ENCODE measurements at regions not wholly inside any gene's neighbourhood (a gene's known extent, or its start where the extent isn't known, plus 50 kb on each side); places are given as distances from the start of the nearest gene placed in this dataset.

- DNase-seq (ENCODE audit: low read depth): no peak
- no peak for TF ChIP-seq CTCF (IDR thresholded peaks at IDR 0.05; ENCODE audit: low read depth, low read length, missing control alignments)
- H3K4me3 ChIP-seq (ENCODE audit: low read depth, low read length): no peak overlapping the region
Measured at GRCh38 chr15:53296603-53297002, 462.9 kb downstream of the WDR72 start.

DNA sequence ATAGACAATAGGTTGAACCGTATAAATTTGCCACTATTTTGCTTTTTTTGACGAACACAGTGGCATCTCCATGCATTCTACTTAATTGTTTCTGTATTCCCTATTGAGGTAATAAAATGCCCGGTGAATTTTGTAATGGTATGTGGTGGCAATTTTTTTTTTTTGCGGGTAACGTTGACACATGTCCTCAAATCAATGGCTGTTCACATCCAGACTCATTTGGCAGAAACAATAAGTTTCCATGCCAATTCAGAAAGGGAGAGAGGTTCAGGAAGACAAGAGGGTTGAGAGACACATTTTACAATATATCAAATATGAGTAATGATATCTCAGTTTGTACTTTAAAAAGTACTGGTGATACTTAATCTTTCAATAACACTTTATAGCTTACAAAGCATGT lies 463.9 kb downstream of the WDR72 start:
- DNase-seq (ENCODE audit: low read depth): no peak
- no peak overlapping the region for H3K4me3 ChIP-seq (ENCODE audit: low read depth, low read length)
- TF ChIP-seq CTCF (IDR thresholded peaks at IDR 0.05; ENCODE audit: low read depth, low read length, missing control alignments): no peak

GRCh38 chr15:53288542-53288941 lies 470.9 kb downstream of the WDR72 start:
- no peak for DNase-seq (ENCODE audit: low read depth)
- no peak overlapping the region for H3K4me3 ChIP-seq (ENCODE audit: low read depth, low read length)
- TF ChIP-seq CTCF (IDR thresholded peaks at IDR 0.05; ENCODE audit: low read depth, low read length, missing control alignments): no peak

DNA sequence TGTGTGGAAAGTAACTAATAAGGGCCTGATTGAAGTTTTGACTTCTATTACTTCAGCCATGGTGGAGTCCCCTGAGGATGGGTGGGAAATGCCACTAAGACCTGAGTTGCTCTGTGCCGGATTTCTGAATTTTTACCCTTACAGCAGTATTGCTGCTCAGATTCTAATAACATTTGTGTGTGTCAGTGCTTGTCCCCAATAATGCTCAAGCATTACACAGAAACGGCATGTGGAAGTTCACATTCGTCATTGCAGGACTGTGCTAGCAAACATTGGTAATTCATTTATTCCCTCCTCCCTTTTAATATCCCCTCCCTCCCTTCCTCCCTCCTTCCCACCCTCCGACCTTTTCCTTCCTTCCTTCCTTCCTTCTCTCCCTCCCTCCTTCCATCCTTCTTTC lies 484.5 kb upstream of the ONECUT1 start:
- no peak for TF ChIP-seq CTCF (IDR thresholded peaks at IDR 0.05; ENCODE audit: low read depth, low read length, missing control alignments)
- DNase-seq (ENCODE audit: low read depth): no peak
- H3K4me3 ChIP-seq (ENCODE audit: low read depth, low read length): no peak overlapping the region

GRCh38 chr15:53272116-53272515 lies 482.0 kb upstream of the ONECUT1 start:
- H3K4me3 ChIP-seq (ENCODE audit: low read depth, low read length): no peak overlapping the region
- DNase-seq (ENCODE audit: low read depth): no peak
- no peak for TF ChIP-seq CTCF (IDR thresholded peaks at IDR 0.05; ENCODE audit: low read depth, low read length, missing control alignments)

DNA sequence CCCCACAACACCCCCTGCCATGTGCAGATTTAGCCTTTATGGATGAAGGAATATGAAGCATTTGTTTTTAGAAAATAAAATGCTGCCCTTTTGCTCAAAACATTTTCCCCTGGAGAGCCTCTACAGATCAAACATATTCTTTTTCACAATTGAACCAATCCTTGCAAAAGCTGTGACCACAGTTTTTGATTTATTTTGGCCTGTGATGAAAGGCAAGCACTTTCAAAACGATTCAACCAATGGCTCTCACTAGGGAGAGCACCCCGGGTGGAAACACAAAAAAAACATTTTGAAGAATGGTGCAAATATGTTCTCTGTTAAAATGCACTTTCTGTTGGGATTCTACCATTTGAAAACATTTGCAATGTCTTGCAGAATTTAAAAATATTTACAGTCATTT lies 476.0 kb upstream of the ONECUT1 start:
- no peak for DNase-seq (ENCODE audit: low read depth)
- no peak for TF ChIP-seq CTCF (IDR thresholded peaks at IDR 0.05; ENCODE audit: low read depth, low read length, missing control alignments)
- H3K4me3 ChIP-seq (ENCODE audit: low read depth, low read length): no peak overlapping the region

GRCh38 chr15:53260647-53261046 lies 470.5 kb upstream of the ONECUT1 start:
- no peak overlapping the region for H3K4me3 ChIP-seq (ENCODE audit: low read depth, low read length)
- no peak for DNase-seq (ENCODE audit: low read depth)
- TF ChIP-seq CTCF (IDR thresholded peaks at IDR 0.05; ENCODE audit: low read depth, low read length, missing control alignments): no peak

Measured in GM12864 (cell line).